ENCODE measurements at regions not wholly inside any gene's neighbourhood (a gene's known extent, or its start where the extent isn't known, plus 50 kb on each side); places are given as distances from the start of the nearest gene placed in this dataset.
A peak's percentile ranks its signal among the peaks of the same experiment; 100 is the strongest.

DNA sequence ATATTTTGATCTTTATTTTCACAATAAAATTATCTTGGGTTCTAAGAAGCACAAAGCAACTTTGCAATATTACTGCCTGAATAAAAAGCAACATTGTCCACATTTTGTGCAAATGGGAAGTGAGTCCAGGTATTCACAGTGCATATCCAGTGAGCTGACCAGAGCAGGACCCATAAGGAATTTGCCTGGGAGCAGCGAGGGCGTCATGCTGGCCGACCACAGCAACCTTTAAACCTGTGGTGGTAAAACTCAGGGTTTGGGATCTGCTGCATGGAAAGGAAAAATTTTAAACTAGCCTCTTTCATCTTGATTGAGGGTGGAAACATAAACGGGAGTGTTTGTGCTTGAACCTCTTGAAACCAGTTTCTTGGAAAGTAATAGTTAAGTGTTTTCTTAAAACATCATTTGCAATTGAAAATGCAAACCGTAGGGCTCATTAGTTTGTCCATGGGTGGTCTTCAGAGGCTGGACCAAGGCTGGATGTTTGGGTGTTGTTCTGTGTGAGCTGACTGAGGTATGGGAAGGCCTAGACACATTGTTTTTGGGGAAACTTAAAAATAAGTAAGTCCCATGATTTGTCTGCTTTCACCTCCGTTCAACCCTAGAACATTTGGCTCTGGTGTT, 85.0 kb upstream of the ANKH start:
- Mint-ChIP-seq H3K4me3 (no peak overlapping the region), H3K27me3 (no peaks in the 10 kb centered on the region), H3K27ac (no peak overlapping the region), H3K36me3 (no peaks in the 10 kb centered on the region), H3K4me1 (no peaks in the 10 kb centered on the region), H3K9me3 (no peaks in the 10 kb centered on the region)
- DNase-seq, result no peak

DNA sequence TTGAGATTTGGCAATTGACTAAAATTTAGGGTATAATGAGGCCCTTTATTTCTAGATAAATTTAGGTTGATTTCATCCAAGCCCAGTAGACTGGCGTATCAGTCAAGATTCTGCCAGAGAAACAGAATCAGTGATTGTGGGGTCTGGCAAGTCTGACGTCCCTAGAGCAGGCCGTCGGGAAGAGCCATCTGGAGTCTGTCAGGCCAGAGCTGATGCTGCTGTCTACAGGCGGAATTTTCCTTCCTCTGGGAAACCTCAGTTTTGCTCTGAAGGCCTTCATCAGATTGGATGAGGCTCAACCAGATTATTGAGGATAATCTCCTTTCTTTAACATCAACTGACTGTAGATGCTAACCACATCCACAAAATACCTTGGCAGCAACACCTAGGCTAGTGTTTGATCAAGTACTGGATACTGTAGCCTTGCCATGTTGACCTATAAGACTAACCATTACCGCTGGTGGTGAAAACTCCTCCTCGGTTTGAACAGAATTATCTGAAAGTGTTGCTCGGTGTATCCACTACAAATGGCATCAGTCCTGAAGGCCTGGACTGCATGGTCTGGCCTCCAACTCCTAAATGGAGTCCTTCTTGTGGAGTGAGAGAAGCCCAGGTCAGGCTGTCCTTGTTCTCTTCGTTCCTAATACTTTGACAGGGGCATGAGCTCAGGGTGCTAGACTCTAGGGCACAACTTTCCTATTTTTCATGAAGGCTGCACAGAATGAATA, 83.2 kb upstream of the ANKH start:
- H3K4me1 Mint-ChIP-seq, result no peaks in the 10 kb centered on the region
- no peak overlapping the region for H3K4me3 Mint-ChIP-seq
- H3K27me3 Mint-ChIP-seq, result no peaks in the 10 kb centered on the region
- H3K9me3 Mint-ChIP-seq, result no peaks in the 10 kb centered on the region
- no peak overlapping the region for H3K27ac Mint-ChIP-seq
- no peak for DNase-seq
- no peaks in the 10 kb centered on the region for H3K36me3 Mint-ChIP-seq

DNA sequence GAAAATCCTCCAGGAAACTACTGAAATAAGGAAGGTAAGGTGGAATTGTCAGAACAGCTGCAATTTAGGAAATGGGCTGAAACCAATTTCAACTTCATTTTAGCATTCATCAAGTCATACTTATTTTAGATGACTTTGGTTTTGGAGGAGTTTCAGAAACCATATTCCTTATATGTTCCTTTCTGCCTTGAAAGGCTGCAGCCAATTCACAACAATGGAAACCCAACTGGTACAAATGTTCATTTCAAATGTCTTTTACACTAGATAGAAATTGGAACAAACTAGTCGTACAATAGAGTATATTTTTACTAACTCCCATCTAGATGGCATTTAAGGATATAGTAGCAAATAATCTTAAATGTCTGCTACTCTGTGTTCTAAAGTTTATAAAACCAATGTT, 82.6 kb upstream of the ANKH start:
- no peak for DNase-seq
- Mint-ChIP-seq H3K27me3 (no peaks in the 10 kb centered on the region), H3K4me1 (no peaks in the 10 kb centered on the region), H3K9me3 (no peaks in the 10 kb centered on the region), H3K36me3 (no peaks in the 10 kb centered on the region), H3K27ac (no peak overlapping the region), H3K4me3 (no peak overlapping the region)

- Mint-ChIP-seq H3K9me3 (no peaks in the 10 kb centered on the region), H3K27me3 (no peaks in the 10 kb centered on the region), H3K4me1 (no peaks in the 10 kb centered on the region), H3K36me3 (no peaks in the 10 kb centered on the region), H3K4me3 (no peak overlapping the region), H3K27ac (no peak overlapping the region)
- no peak for DNase-seq
Measured at GRCh38 chr5:14953075-14953607, 81.6 kb upstream of the ANKH start.

GRCh38 chr5:14948383-14948782, 76.8 kb upstream of the ANKH start:
- H3K27ac Mint-ChIP-seq, result no peak overlapping the region
- no peaks in the 10 kb centered on the region for H3K9me3 Mint-ChIP-seq
- no peak for DNase-seq
- peaks cover 8% of the 10 kb centered on the region for H3K27me3 Mint-ChIP-seq
- no peak overlapping the region for H3K4me3 Mint-ChIP-seq
- no peaks in the 10 kb centered on the region for H3K36me3 Mint-ChIP-seq
- peaks cover 9% of the 10 kb centered on the region for H3K4me1 Mint-ChIP-seq

DNA sequence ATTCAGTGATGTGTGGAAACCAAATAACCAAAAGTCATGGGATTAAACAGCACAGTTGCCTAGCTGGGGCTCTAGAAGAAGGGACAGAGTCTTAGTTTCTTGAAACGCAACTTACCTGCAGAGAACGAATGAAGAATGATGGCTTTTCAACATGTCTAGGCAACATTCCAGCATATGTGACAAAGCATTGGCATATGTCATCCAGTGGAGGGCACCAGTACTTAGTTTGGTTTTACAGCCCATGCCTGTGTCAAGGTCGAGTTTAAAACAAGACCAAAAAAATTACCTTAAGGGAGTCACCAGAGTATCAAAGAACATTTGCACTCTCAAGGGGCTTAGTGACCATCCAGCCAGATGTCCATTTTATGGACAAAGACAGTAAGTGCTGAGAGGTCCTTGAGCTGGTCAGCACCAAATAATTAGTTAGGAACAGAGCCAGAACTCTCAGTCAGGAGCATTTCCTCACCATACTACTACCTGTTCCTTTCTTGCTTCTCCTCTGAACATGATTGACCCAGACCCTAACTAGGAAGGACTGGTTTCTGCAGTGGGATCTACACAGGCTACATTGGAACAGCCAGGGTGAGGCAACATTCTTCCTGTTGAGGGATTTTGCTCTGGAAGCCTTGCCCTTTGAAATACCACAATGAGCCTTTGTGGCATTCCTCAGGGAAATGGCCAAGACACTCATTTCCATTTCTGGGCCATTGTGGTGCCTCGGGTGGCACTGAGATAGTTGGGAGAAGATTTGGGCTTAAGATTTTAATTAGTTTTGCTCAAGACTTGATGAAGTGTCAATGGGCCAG, 75.4 kb upstream of the ANKH start:
- Mint-ChIP-seq H3K4me1 (peaks cover 9% of the 10 kb centered on the region), H3K36me3 (no peaks in the 10 kb centered on the region), H3K4me3 (no peak overlapping the region), H3K9me3 (no peaks in the 10 kb centered on the region), H3K27me3 (peaks cover 8% of the 10 kb centered on the region), H3K27ac (no peak overlapping the region)
- peak; percentile 4 for DNase-seq

- Mint-ChIP-seq H3K4me3 (no peak overlapping the region), H3K9me3 (no peaks in the 10 kb centered on the region), H3K27me3 (peaks cover 12% of the 10 kb centered on the region), H3K36me3 (no peaks in the 10 kb centered on the region), H3K4me1 (peaks cover 9% of the 10 kb centered on the region), H3K27ac (no peak overlapping the region)
- DNase-seq, result no peak
Measured at GRCh38 chr5:14945450-14945849, 73.9 kb upstream of the ANKH start.

DNA sequence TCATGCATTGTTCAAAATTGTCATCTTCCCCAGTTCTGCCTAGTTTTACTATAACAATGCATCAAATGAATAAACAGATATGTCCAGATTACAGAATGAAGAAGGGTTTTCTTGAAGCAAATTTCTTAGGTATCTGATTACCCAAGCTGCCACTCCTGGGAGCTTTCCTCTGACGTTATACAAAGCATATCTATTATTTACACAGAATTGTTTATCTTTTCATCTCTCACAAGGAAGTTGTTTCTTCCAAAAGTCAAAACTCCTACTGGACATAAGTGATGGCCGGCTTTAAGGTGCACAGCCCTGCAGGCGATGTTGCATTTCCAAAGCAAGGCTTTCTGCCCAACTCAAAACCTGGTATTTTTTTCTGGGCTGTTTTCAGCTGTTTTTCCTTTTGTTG, 73.4 kb upstream of the ANKH start:
- H3K27ac Mint-ChIP-seq, result no peak overlapping the region
- no peak overlapping the region for H3K4me3 Mint-ChIP-seq

GRCh38 chr5:14944350-14944739, 72.8 kb upstream of the ANKH start:
- no peaks in the 10 kb centered on the region for H3K9me3 Mint-ChIP-seq
- peaks cover 12% of the 10 kb centered on the region for H3K27me3 Mint-ChIP-seq
- H3K4me1 Mint-ChIP-seq, result peaks cover 9% of the 10 kb centered on the region
- no peaks in the 10 kb centered on the region for H3K36me3 Mint-ChIP-seq
- H3K27ac Mint-ChIP-seq, result no peak overlapping the region
- no peak for DNase-seq
- H3K4me3 Mint-ChIP-seq, result no peak overlapping the region

More for the DNA sequence above, 73.4 kb upstream of the ANKH start:
- H3K27me3 Mint-ChIP-seq, result peaks cover 12% of the 10 kb centered on the region
- DNase-seq, result no peak
- H3K4me1 Mint-ChIP-seq, result peaks cover 9% of the 10 kb centered on the region
- H3K9me3 Mint-ChIP-seq, result no peaks in the 10 kb centered on the region
- H3K36me3 Mint-ChIP-seq, result no peaks in the 10 kb centered on the region

GRCh38 chr5:14942212-14942611, 70.6 kb upstream of the ANKH start:
- DNase-seq, result no peak
- Mint-ChIP-seq H3K36me3 (no peaks in the 10 kb centered on the region), H3K4me1 (peaks cover 9% of the 10 kb centered on the region), H3K4me3 (no peak overlapping the region), H3K9me3 (no peaks in the 10 kb centered on the region), H3K27ac (no peak overlapping the region), H3K27me3 (peaks cover 16% of the 10 kb centered on the region)

- Mint-ChIP-seq H3K36me3 (no peaks in the 10 kb centered on the region), H3K9me3 (no peaks in the 10 kb centered on the region), H3K27me3 (peaks cover 8% of the 10 kb centered on the region), H3K4me3 (no peak overlapping the region), H3K27ac (no peak overlapping the region), H3K4me1 (peaks cover 2% of the 10 kb centered on the region)
- no peak for DNase-seq
Measured at GRCh38 chr5:14937254-14937653, 65.7 kb upstream of the ANKH start.

GRCh38 chr5:14936588-14936987, 65.0 kb upstream of the ANKH start:
- Mint-ChIP-seq H3K9me3 (no peaks in the 10 kb centered on the region), H3K4me3 (no peak overlapping the region), H3K27me3 (peaks cover 8% of the 10 kb centered on the region), H3K36me3 (no peaks in the 10 kb centered on the region), H3K4me1 (peaks cover 2% of the 10 kb centered on the region), H3K27ac (no peak overlapping the region)
- DNase-seq, result no peak

GRCh38 chr5:14935341-14935740, 63.8 kb upstream of the ANKH start:
- Mint-ChIP-seq H3K27me3 (peaks cover 5% of the 10 kb centered on the region), H3K9me3 (no peaks in the 10 kb centered on the region), H3K36me3 (no peaks in the 10 kb centered on the region), H3K27ac (no peak overlapping the region), H3K4me3 (no peak overlapping the region), H3K4me1 (peaks cover 2% of the 10 kb centered on the region)
- DNase-seq, result no peak

DNA sequence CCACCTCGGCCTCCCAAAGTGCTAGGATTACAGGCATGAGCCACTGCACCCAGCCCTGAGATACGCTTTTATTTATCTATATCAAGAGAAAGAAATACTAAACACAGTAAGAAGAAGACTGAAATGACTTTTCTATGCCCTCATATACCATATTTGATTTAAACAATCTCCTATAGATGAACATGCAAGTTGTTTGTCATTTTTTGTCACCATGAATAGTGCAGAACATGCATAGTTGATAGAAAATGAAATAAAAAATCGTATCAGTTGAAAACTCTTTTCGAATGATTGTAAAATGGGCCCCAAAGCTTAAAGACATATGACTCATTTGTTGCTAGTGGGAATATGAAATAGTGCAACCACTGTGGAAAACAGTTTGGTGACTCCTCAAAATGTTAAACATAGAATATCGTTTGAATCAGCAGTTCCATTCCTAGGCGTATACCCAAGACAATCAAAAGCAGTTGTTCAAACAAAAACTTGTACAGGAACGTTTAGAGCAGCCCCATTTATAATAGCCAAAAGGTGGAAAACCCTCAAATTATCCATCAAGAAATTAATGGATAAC, 61.4 kb upstream of the ANKH start:
- Mint-ChIP-seq H3K4me3 (no peak overlapping the region), H3K4me1 (peaks cover 2% of the 10 kb centered on the region), H3K9me3 (no peaks in the 10 kb centered on the region), H3K36me3 (no peaks in the 10 kb centered on the region), H3K27ac (no peak overlapping the region), H3K27me3 (no peaks in the 10 kb centered on the region)
- DNase-seq, result no peak

DNA sequence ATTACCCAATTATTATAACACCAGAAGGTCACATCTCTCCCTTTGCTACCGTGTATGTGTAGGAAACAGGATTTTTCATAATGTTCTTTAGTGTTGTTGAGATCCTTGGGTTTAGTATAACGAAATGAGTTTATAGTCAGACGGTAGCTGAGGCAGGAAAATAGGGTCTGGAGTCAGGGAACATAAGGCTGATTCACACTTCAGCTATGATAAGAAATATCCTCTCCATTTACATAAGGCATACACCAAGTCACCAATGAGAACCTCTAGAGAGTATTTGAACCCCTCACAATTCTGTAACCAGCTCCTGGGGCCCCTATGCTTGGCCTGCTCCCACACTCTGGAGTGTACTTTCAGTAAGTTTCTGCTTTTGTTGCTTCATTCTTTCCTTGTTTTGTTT, 58.9 kb upstream of the ANKH start:
- no peaks in the 10 kb centered on the region for H3K27me3 Mint-ChIP-seq
- no peak overlapping the region for H3K27ac Mint-ChIP-seq
- no peak overlapping the region for H3K4me3 Mint-ChIP-seq
- DNase-seq, result no peak
- H3K36me3 Mint-ChIP-seq, result no peaks in the 10 kb centered on the region
- H3K4me1 Mint-ChIP-seq, result peaks cover 20% of the 10 kb centered on the region
- H3K9me3 Mint-ChIP-seq, result no peaks in the 10 kb centered on the region

Data from activated naive CD8-positive, alpha-beta T cell treated with anti-CD3 and anti-CD28 coated beads for 36 hours (primary cell).